ENCODE measurements at regions not wholly inside any gene's neighbourhood (a gene's known extent, or its start where the extent isn't known, plus 50 kb on each side); places are given as distances from the start of the nearest gene placed in this dataset.
"Not testable (repeated sequence)": the region's sequence is repeated elsewhere in the genome, so short reads cannot be mapped to it uniquely, and the experiment has no call there.

- no peak for DNase-seq
Observed at GRCh38 chr3:106946866-106947265, 430.4 kb upstream of the CCDC54 start.

GRCh38 chr3:106957029-106957428 is 420.2 kb upstream of the CCDC54 start:
- DNase-seq, result no peak

GRCh38 chr3:106962993-106963392 is 414.2 kb upstream of the CCDC54 start:
- no peak for DNase-seq

GRCh38 chr3:106963442-106963841 is 413.8 kb upstream of the CCDC54 start:
- no peak for DNase-seq

- DNase-seq, result no peak
Observed at GRCh38 chr3:106965307-106965706, 411.9 kb upstream of the CCDC54 start.

GRCh38 chr3:106969596-106969995 is 407.6 kb upstream of the CCDC54 start:
- DNase-seq, result no peak

- DNase-seq, result no peak
Observed at GRCh38 chr3:106981392-106981791, 395.8 kb upstream of the CCDC54 start.

GRCh38 chr3:106985721-106986120 is 391.5 kb upstream of the CCDC54 start:
- DNase-seq, result no peak

- DNase-seq, result not testable (repeated sequence)
Observed at GRCh38 chr3:106998841-106999682, 378.2 kb upstream of the CCDC54 start.

GRCh38 chr3:107001635-107002034 is 375.6 kb upstream of the CCDC54 start:
- DNase-seq, result no peak

- DNase-seq, result not testable (repeated sequence)
Observed at GRCh38 chr3:107005352-107005751, 371.9 kb upstream of the CCDC54 start.

- no peak for DNase-seq
Observed at GRCh38 chr3:107008213-107008612, 369.0 kb upstream of the CCDC54 start.

- no peak for DNase-seq
Observed at GRCh38 chr3:107013641-107014040, 363.6 kb upstream of the CCDC54 start.

GRCh38 chr3:107024551-107025026 is 352.6 kb upstream of the CCDC54 start:
- DNase-seq, result no peak

GRCh38 chr3:107025961-107026360 is 351.3 kb upstream of the CCDC54 start:
- no peak for DNase-seq

- DNase-seq, result no peak
Observed at GRCh38 chr3:107028086-107028485, 349.2 kb upstream of the CCDC54 start.

- no peak for DNase-seq
Observed at GRCh38 chr3:107028626-107029025, 348.6 kb upstream of the CCDC54 start.

- DNase-seq, result no peak
Observed at GRCh38 chr3:107032111-107032510, 345.1 kb upstream of the CCDC54 start.

GRCh38 chr3:107034142-107034541 is 343.1 kb upstream of the CCDC54 start:
- no peak for DNase-seq

GRCh38 chr3:107035176-107035575 is 342.1 kb upstream of the CCDC54 start:
- no peak for DNase-seq

- no peak for DNase-seq
Observed at GRCh38 chr3:107044677-107045076, 332.6 kb upstream of the CCDC54 start.

GRCh38 chr3:107045791-107046190 is 331.4 kb upstream of the CCDC54 start:
- no peak for DNase-seq

GRCh38 chr3:107055181-107055942 is 321.9 kb upstream of the CCDC54 start:
- no peak for DNase-seq

GRCh38 chr3:107061466-107061865 is 315.8 kb upstream of the CCDC54 start:
- DNase-seq, result no peak

Data from SW 1271 (cell line).